Osteoblast (primary cell): ENCODE measurements at regions not wholly inside any gene's neighbourhood (a gene's known extent, or its start where the extent isn't known, plus 50 kb on each side); places are given as distances from the start of the nearest gene placed in this dataset.

Experiments
- DNase-seq: peaks from one replicate; pipeline ENCODE4 v3.0.0; 2011; ENCODE audit warnings: low spot score, mixed read lengths; ENCODE audit not compliant: insufficient read length; ENCODE audit errors: missing footprints
- H2AFZ ChIP-seq: 2 replicates; pipeline ENCODE4 v1.6.0; 2011; ENCODE audit warnings: mild to moderate bottlenecking, low read length
- H3K27ac ChIP-seq: 2 replicates; pipeline ENCODE4 v1.5.1; 2011; ENCODE audit warnings: mild to moderate bottlenecking, low read depth, low read length, moderate library complexity
- H3K27me3 ChIP-seq: 2 replicates; pipeline ENCODE4 v1.6.0; 2012; ENCODE audit warnings: mild to moderate bottlenecking, control low read depth, inconsistent platforms, low read length, moderate library complexity; ENCODE audit not compliant: insufficient read depth
- H3K36me3 ChIP-seq: 2 replicates; pipeline ENCODE4 v1.5.1; 2011; ENCODE audit warnings: mild to moderate bottlenecking, low read length, control low read depth, moderate library complexity; ENCODE audit not compliant: insufficient read depth
- H3K4me1 ChIP-seq: 2 replicates; pipeline ENCODE4 v1.5.1; 2011; ENCODE audit warnings: mild to moderate bottlenecking, low read length, control low read depth, moderate library complexity; ENCODE audit not compliant: insufficient read depth
- H3K4me2 ChIP-seq: 2 replicates; pipeline ENCODE4 v1.6.0; 2011; ENCODE audit warnings: mild to moderate bottlenecking, low read length; ENCODE audit not compliant: insufficient read depth
- H3K4me3 ChIP-seq: fragments of 200-600 bp; sonication (generic); 3 replicates; pipeline ENCODE4 v1.5.1; 2012; ENCODE audit warnings: mild to moderate bottlenecking, low read length, inconsistent platforms; ENCODE audit not compliant: insufficient read depth
- H3K79me2 ChIP-seq: 2 replicates; pipeline ENCODE4 v1.6.0; 2012; ENCODE audit warnings: mild to moderate bottlenecking, low read length, control low read depth, inconsistent platforms; ENCODE audit not compliant: insufficient read depth
- H3K9me3 ChIP-seq: 2 replicates; pipeline ENCODE4 v1.5.1; 2011; ENCODE audit warnings: low read depth, low read length, control low read depth
- H4K20me1 ChIP-seq: 2 replicates; pipeline ENCODE4 v1.6.0; 2012; ENCODE audit warnings: mild to moderate bottlenecking, low read length, control low read depth; ENCODE audit not compliant: insufficient read depth
- TF ChIP-seq, protein P1 (sequence below): IDR thresholded peaks from 2 replicates; pipeline ENCODE4 v1.5.1; 2011; ENCODE audit warnings: mild to moderate bottlenecking, low read depth, low read length, moderate library complexity; ENCODE audit errors: extremely low read depth

DNA sequence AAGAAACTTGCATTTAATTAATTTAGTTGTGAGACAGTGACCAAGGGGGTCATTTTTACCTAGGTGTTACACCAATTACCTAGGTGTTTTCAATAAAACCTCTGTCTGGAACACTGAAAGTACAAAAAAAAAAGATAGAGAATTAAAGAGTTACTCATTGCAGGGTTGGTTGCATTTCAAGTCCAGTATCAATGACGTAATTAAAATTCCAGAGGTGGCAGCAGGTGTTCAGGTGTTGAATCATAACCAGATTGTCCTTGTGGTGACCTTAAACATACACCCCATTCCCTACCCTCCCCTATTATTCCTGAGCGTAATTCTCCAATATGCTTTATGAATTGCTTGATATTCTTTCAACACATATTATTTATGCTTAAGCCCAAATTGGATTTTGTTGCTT, 352.0 kb upstream of the SLC8A1 start:
- no peaks in the 10 kb centered on the region for H3K9me3 ChIP-seq
- H3K4me3 ChIP-seq: no peak overlapping the region
- H3K27me3 ChIP-seq: no peaks in the 10 kb centered on the region
- TF ChIP-seq, protein P1, sequence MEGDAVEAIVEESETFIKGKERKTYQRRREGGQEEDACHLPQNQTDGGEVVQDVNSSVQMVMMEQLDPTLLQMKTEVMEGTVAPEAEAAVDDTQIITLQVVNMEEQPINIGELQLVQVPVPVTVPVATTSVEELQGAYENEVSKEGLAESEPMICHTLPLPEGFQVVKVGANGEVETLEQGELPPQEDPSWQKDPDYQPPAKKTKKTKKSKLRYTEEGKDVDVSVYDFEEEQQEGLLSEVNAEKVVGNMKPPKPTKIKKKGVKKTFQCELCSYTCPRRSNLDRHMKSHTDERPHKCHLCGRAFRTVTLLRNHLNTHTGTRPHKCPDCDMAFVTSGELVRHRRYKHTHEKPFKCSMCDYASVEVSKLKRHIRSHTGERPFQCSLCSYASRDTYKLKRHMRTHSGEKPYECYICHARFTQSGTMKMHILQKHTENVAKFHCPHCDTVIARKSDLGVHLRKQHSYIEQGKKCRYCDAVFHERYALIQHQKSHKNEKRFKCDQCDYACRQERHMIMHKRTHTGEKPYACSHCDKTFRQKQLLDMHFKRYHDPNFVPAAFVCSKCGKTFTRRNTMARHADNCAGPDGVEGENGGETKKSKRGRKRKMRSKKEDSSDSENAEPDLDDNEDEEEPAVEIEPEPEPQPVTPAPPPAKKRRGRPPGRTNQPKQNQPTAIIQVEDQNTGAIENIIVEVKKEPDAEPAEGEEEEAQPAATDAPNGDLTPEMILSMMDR: no peak
- H2AFZ ChIP-seq: no peak overlapping the region
- DNase-seq: no peak
- H3K36me3 ChIP-seq: no peaks in the 10 kb centered on the region
- no peaks in the 10 kb centered on the region for H3K4me1 ChIP-seq
- no peaks in the 10 kb centered on the region for H4K20me1 ChIP-seq
- H3K79me2 ChIP-seq: no peaks in the 10 kb centered on the region
- H3K4me2 ChIP-seq: no peak overlapping the region
- H3K27ac ChIP-seq: no peak overlapping the region

DNA sequence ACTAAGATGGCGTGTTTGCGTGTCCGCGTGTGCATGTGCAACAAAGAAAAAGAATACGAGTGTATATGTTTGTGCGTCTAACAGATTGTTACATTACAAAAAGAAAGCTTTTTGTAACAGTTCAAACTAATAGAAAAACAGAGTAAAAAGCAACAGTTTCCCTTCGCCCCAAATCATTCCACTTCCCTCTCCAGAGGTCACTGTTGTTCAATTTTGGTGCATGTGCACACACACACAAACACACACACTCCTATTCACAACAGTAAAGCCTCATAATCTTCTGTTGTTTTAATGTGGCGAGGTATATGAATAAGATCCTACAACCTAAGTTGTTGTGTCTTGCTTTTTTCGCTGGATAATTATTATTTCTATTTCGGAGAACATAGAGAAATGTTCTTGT, 357.3 kb upstream of the SLC8A1 start:
- H3K4me1 ChIP-seq: no peaks in the 10 kb centered on the region
- DNase-seq: no peak
- H2AFZ ChIP-seq: no peak overlapping the region
- no peaks in the 10 kb centered on the region for H3K79me2 ChIP-seq
- no peaks in the 10 kb centered on the region for H3K27me3 ChIP-seq
- TF ChIP-seq, protein P1: no peak
- H4K20me1 ChIP-seq: no peaks in the 10 kb centered on the region
- no peak overlapping the region for H3K4me3 ChIP-seq
- H3K9me3 ChIP-seq: no peaks in the 10 kb centered on the region
- no peak overlapping the region for H3K4me2 ChIP-seq
- no peak overlapping the region for H3K27ac ChIP-seq
- H3K36me3 ChIP-seq: no peaks in the 10 kb centered on the region

DNA sequence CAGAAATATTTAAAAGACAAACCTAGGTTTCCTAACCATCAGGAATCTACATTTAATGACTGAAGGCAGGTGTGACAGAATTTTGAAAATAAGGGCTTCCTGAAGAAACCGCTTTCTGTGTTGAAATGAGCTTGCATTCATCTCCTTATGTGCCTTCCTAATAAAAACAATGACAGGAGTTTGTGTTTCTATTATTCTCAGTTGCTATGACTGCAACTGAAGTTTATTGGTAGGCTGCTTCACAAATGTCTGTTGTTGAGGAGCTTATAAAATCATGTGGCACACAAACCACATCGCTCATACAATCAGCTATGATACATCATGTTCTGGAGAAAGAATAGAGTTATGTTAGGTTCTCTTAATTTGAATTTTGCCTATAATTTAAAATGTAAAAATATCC, 362.7 kb upstream of the SLC8A1 start:
- H3K27ac ChIP-seq: no peak overlapping the region
- TF ChIP-seq, protein P1: no peak

DNA sequence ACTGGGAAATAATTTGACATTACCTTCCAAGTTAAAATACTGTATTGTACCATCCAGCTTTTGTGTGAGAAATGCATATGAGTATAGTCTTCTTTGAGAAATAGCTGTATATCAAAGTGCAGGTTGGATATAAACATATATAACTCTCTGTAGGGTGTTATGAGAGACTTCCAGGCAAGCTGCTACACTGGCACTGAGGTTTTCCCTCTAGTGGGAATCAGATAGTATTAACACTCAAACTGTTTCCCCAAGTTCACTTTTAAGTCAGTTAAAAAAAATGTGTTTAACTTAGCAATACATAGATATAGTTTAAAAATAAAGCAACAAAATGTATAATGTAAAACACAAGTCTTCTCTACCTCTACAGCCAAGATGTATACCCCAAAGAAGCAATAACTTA, 368.4 kb upstream of the SLC8A1 start:
- H2AFZ ChIP-seq: peak overlapping the region; percentile 73
- no peak for DNase-seq
- H3K4me3 ChIP-seq: peak overlapping the region; percentile 56
- H3K36me3 ChIP-seq: no peaks in the 10 kb centered on the region
- H4K20me1 ChIP-seq: no peaks in the 10 kb centered on the region
- no peaks in the 10 kb centered on the region for H3K9me3 ChIP-seq
- H3K79me2 ChIP-seq: no peaks in the 10 kb centered on the region
- peak overlapping the region; percentile 76 for H3K4me2 ChIP-seq
- H3K27ac ChIP-seq: no peak overlapping the region
- H3K4me1 ChIP-seq: no peaks in the 10 kb centered on the region
- TF ChIP-seq, protein P1: peak; percentile 25
- peaks cover 2% of the 10 kb centered on the region for H3K27me3 ChIP-seq

More for the DNA sequence above, 362.7 kb upstream of the SLC8A1 start:
- Histone ChIP-seq H2AFZ (no peak overlapping the region), H3K27me3 (peaks cover 2% of the 10 kb centered on the region), H3K4me3 (no peak overlapping the region), H3K9me3 (no peaks in the 10 kb centered on the region), H3K4me2 (no peak overlapping the region), H3K36me3 (no peaks in the 10 kb centered on the region), H3K79me2 (no peaks in the 10 kb centered on the region), H4K20me1 (no peaks in the 10 kb centered on the region), H3K4me1 (no peaks in the 10 kb centered on the region)
- peak; percentile 3 for DNase-seq
